ENCODE measurements at regions not wholly inside any gene's neighbourhood (a gene's known extent, or its start where the extent isn't known, plus 50 kb on each side); places are given as distances from the start of the nearest gene placed in this dataset.
A peak's percentile ranks its signal among the peaks of the same experiment; 100 is the strongest.
"Not testable (repeated sequence)": the region's sequence is repeated elsewhere in the genome, so short reads cannot be mapped to it uniquely, and the experiment has no call there.

- DNase-seq = no peak
These were observed 344.3 kb downstream of the GADD45G start for GRCh38 chr9:89949111-89949510.

- DNase-seq = no peak
These were observed 346.9 kb downstream of the GADD45G start for GRCh38 chr9:89951675-89952074.

- DNase-seq = no peak
These were observed 347.6 kb downstream of the GADD45G start for GRCh38 chr9:89952401-89952800.

GRCh38 chr9:89953263-89953662 is 348.5 kb downstream of the GADD45G start:
- not testable (repeated sequence) for DNase-seq

GRCh38 chr9:89953824-89954615 is 349.2 kb downstream of the GADD45G start:
- DNase-seq = peak; percentile 21

- DNase-seq = no peak
These were observed 350.3 kb downstream of the GADD45G start for GRCh38 chr9:89955144-89955543.

- DNase-seq = no peak
These were observed 350.8 kb downstream of the GADD45G start for GRCh38 chr9:89955626-89956025.

- no peak for DNase-seq
These were observed 351.5 kb downstream of the GADD45G start for GRCh38 chr9:89956331-89956730.

GRCh38 chr9:89956907-89957306 is 352.1 kb downstream of the GADD45G start:
- DNase-seq = no peak

GRCh38 chr9:89958086-89958485 is 353.3 kb downstream of the GADD45G start:
- no peak for DNase-seq

- DNase-seq = no peak
These were observed 357.0 kb downstream of the GADD45G start for GRCh38 chr9:89961616-89962341.

GRCh38 chr9:89963280-89963679 is 358.5 kb downstream of the GADD45G start:
- no peak for DNase-seq

GRCh38 chr9:89967527-89967926 is 362.7 kb downstream of the GADD45G start:
- DNase-seq = no peak

- DNase-seq = peak; percentile 58
These were observed 364.4 kb downstream of the GADD45G start for GRCh38 chr9:89969156-89969675.

- DNase-seq = no peak
These were observed 365.2 kb downstream of the GADD45G start for GRCh38 chr9:89969881-89970639.

GRCh38 chr9:89970701-89971100 is 365.9 kb downstream of the GADD45G start:
- DNase-seq = no peak

- no peak for DNase-seq
These were observed 367.7 kb downstream of the GADD45G start for GRCh38 chr9:89972535-89972934.

GRCh38 chr9:89974582-89974981 is 369.8 kb downstream of the GADD45G start:
- no peak for DNase-seq

- no peak for DNase-seq
These were observed 370.2 kb downstream of the GADD45G start for GRCh38 chr9:89975024-89975423.

GRCh38 chr9:89975630-89976029 is 370.8 kb downstream of the GADD45G start:
- no peak for DNase-seq

GRCh38 chr9:89978185-89978584 is 373.4 kb downstream of the GADD45G start:
- DNase-seq = peak; percentile 55

- no peak for DNase-seq
These were observed 375.8 kb downstream of the GADD45G start for GRCh38 chr9:89980600-89980999.

- no peak for DNase-seq
These were observed 377.2 kb downstream of the GADD45G start for GRCh38 chr9:89982016-89982415.
